ENCODE measurements at regions not wholly inside any gene's neighbourhood (a gene's known extent, or its start where the extent isn't known, plus 50 kb on each side); places are given as distances from the start of the nearest gene placed in this dataset.

- TF ChIP-seq NR2F2 (IDR thresholded peaks at IDR 0.05) = no peak
- no peak for TF ChIP-seq SP1 (IDR thresholded peaks at IDR 0.05)
- TF ChIP-seq MAX (IDR thresholded peaks at IDR 0.05) = no peak
- TF ChIP-seq HNF4A (conservative IDR thresholded peaks at IDR 0.05) = no peak
- TF ChIP-seq EGR1 (IDR thresholded peaks at IDR 0.05; ENCODE audit: low read depth in 2 of 2) = no peak
Measured at GRCh38 chr14:41549282-41549681, 57.4 kb upstream of the LRFN5 start (continued).

GRCh38 chr14:41548666-41549065, 58.0 kb upstream of the LRFN5 start:
- TF ChIP-seq RAD21 (IDR thresholded peaks at IDR 0.05) = no peak
- TF ChIP-seq YY1 (IDR thresholded peaks at IDR 0.05) = no peak
- TF ChIP-seq HNF4A (conservative IDR thresholded peaks at IDR 0.05) = no peak
- no peak for TF ChIP-seq NR2F2 (IDR thresholded peaks at IDR 0.05)
- no peak for TF ChIP-seq CTCF (IDR thresholded peaks at IDR 0.05; ENCODE audit: low read depth, low read length, missing input control)
- TF ChIP-seq EGR1 (IDR thresholded peaks at IDR 0.05; ENCODE audit: low read depth in 2 of 2) = no peak
- TF ChIP-seq ATF3 (IDR thresholded peaks at IDR 0.05) = no peak
- no peak for TF ChIP-seq GABPA (IDR thresholded peaks at IDR 0.05 in 1 of 2, conservative IDR thresholded peaks at IDR 0.05 in 1 of 2)
- TF ChIP-seq HNF4G (IDR thresholded peaks at IDR 0.05) = no peak
- no peak for TF ChIP-seq FOXA2 (IDR thresholded peaks at IDR 0.05)
- no peak for TF ChIP-seq SP1 (IDR thresholded peaks at IDR 0.05)
- TF ChIP-seq MAX (IDR thresholded peaks at IDR 0.05) = no peak
- no peak for TF ChIP-seq RXRA (IDR thresholded peaks at IDR 0.05)
- TF ChIP-seq FOXA1 (IDR thresholded peaks at IDR 0.05) = no peak
- TF ChIP-seq JUND (IDR thresholded peaks at IDR 0.05) = no peak
- TF ChIP-seq ZBTB33 (IDR thresholded peaks at IDR 0.05) = no peak
- TF ChIP-seq TAF1 (conservative IDR thresholded peaks at IDR 0.05) = no peak
- no peaks in the 10 kb centered on the region for H3K36me3 ChIP-seq (ENCODE audit: control insufficient read depth in 4 of 4, insufficient read depth in 3 of 4, low read depth in 1 of 4, low read length in 3 of 4)
- H3K9me3 ChIP-seq (ENCODE audit: control insufficient read depth in 4 of 4, low read length in 3 of 4) = peaks cover 0 to 2% (median 0%) of the 10 kb centered on the region in 4 donors
- H3K4me3 ChIP-seq (ENCODE audit: low read depth in 1 of 3, low read length in 3 of 3) = no peak overlapping the region
- no peak overlapping the region for H3K27ac ChIP-seq (ENCODE audit: low read depth in 1 of 2, low read length in 2 of 2)
- DNase-seq (ENCODE audit: low spot score) = no peak
- H3K4me1 ChIP-seq (ENCODE audit: control insufficient read depth in 4 of 4, insufficient read depth in 4 of 4, low read length in 3 of 4) = no peaks in the 10 kb centered on the region
- no peak overlapping the region for H3K9ac ChIP-seq (ENCODE audit: low read depth in 1 of 2, low read length in 2 of 2)
- 54% methylated on average over 2 of the region's 2 CpGs for WGBS
- no peaks in the 10 kb centered on the region for H3K27me3 ChIP-seq (ENCODE audit: control insufficient read depth in 4 of 4, insufficient read depth in 4 of 4, low read length in 3 of 4)

GRCh38 chr14:41541333-41541732, 65.3 kb upstream of the LRFN5 start:
- Histone ChIP-seq H3K9ac (ENCODE audit: low read depth in 1 of 2, low read length in 2 of 2) (no peak overlapping the region), H3K4me1 (ENCODE audit: control insufficient read depth in 4 of 4, insufficient read depth in 4 of 4, low read length in 3 of 4) (no peaks in the 10 kb centered on the region), H3K27me3 (ENCODE audit: control insufficient read depth in 4 of 4, insufficient read depth in 4 of 4, low read length in 3 of 4) (no peaks in the 10 kb centered on the region), H3K27ac (ENCODE audit: low read depth in 1 of 2, low read length in 2 of 2) (no peak overlapping the region), H3K9me3 (ENCODE audit: control insufficient read depth in 4 of 4, low read length in 3 of 4) (peaks cover 0 to 4% (median 3%) of the 10 kb centered on the region in 4 donors), H3K36me3 (ENCODE audit: control insufficient read depth in 4 of 4, insufficient read depth in 3 of 4, low read depth in 1 of 4, low read length in 3 of 4) (no peaks in the 10 kb centered on the region), H3K4me3 (ENCODE audit: low read depth in 1 of 3, low read length in 3 of 3) (no peak overlapping the region)
- TF ChIP-seq MAX (IDR thresholded peaks at IDR 0.05) = no peak
- no peak for TF ChIP-seq GABPA (IDR thresholded peaks at IDR 0.05 in 1 of 2, conservative IDR thresholded peaks at IDR 0.05 in 1 of 2)
- TF ChIP-seq SP1 (IDR thresholded peaks at IDR 0.05) = no peak
- TF ChIP-seq HNF4G (IDR thresholded peaks at IDR 0.05) = no peak
- TF ChIP-seq JUND (IDR thresholded peaks at IDR 0.05) = no peak
- TF ChIP-seq EGR1 (IDR thresholded peaks at IDR 0.05; ENCODE audit: low read depth in 2 of 2) = no peak
- no peak for TF ChIP-seq RAD21 (IDR thresholded peaks at IDR 0.05)
- no peak for TF ChIP-seq ATF3 (IDR thresholded peaks at IDR 0.05)
- no peak for TF ChIP-seq CTCF (IDR thresholded peaks at IDR 0.05; ENCODE audit: low read depth, low read length, missing input control)
- TF ChIP-seq FOXA2 (IDR thresholded peaks at IDR 0.05) = no peak
- no peak for TF ChIP-seq ZBTB33 (IDR thresholded peaks at IDR 0.05)
- TF ChIP-seq RXRA (IDR thresholded peaks at IDR 0.05) = no peak
- TF ChIP-seq TAF1 (conservative IDR thresholded peaks at IDR 0.05) = no peak
- no peak for TF ChIP-seq NR2F2 (IDR thresholded peaks at IDR 0.05)
- TF ChIP-seq FOXA1 (IDR thresholded peaks at IDR 0.05) = no peak
- TF ChIP-seq YY1 (IDR thresholded peaks at IDR 0.05) = no peak
- no peak for TF ChIP-seq HNF4A (conservative IDR thresholded peaks at IDR 0.05)
- WGBS = 83% methylated on average over 3 of the region's 3 CpGs
- DNase-seq (ENCODE audit: low spot score) = no peak
